ENCODE measurements at regions not wholly inside any gene's neighbourhood (a gene's known extent, or its start where the extent isn't known, plus 50 kb on each side); places are given as distances from the start of the nearest gene placed in this dataset.

DNA sequence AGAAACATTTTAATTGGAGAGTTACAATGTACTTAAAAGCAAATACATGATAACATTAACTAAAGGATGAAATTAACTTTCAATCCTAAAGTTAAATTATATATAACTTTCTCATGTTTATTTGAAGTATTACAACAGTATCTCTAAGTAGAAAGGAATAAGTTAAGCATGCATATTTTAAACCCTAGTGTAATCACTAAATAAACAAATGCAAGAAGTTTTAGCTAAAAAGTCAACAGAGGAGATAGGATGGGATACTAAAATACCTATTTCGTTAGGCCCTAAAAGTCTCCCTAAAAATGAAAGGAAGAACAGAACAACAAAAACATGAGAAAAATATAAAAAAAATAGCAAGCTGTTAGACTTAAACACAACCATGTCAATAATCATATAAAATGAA, 361.3 kb upstream of the THBS1 start:
- DNase-seq: no peak

DNA sequence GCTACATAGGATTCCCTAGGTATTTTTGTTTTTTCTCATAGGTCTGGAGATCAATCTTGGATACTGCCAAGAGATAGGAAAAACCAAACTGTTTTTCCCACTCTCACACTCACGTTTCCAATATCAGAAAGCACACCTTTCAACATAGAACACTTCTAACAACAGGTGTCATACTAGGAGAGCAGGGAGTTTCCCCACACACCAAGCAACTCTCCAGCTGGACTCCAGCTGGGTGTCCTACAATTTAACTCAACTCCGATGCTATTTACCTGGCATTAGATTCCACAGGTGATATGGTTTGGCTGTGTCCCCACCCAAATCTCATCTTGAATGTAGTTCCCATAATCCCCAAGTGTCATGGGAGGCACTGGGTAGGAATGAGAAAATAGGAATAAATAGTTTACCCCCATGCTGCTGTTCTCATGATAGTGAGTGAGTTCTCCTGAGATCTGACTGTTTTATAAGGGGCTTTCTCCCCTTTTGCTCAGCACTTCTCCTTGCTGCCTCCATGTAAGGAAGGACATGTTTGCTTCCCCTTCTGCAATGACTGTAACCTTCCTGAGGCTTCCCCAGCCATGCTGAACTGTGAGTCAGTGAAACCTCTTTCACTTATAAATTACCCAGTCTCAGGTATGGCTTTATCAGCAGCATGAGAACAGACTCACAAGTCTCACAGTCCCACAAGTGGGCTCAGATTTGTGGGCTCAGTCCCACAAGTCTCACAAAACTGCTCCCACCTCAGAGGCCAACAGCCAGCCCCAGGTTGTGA, 354.5 kb upstream of the THBS1 start:
- DNase-seq: no peak

DNA sequence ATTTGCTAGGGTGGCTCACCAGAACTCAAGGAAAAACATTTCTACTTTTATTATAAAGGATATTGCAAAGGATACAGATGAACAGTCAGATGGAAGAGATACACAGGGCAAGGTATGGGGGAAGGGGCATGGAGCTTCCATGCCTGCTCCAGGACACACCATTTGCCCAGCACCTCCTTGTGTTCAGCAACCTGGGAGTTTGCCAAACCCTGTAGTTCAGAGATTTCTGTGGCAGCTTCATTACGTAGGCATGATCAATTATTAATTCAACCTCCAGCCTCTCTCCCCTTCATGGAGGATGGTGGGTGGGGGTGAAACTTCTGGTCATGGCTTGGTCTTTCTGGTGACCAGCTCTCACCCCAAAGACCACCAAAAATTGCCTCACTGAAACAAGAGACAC, 353.9 kb upstream of the THBS1 start:
- DNase-seq: no peak

- DNase-seq: no peak
These were observed 352.0 kb upstream of the THBS1 start for GRCh38 chr15:39228889-39229288.

DNA sequence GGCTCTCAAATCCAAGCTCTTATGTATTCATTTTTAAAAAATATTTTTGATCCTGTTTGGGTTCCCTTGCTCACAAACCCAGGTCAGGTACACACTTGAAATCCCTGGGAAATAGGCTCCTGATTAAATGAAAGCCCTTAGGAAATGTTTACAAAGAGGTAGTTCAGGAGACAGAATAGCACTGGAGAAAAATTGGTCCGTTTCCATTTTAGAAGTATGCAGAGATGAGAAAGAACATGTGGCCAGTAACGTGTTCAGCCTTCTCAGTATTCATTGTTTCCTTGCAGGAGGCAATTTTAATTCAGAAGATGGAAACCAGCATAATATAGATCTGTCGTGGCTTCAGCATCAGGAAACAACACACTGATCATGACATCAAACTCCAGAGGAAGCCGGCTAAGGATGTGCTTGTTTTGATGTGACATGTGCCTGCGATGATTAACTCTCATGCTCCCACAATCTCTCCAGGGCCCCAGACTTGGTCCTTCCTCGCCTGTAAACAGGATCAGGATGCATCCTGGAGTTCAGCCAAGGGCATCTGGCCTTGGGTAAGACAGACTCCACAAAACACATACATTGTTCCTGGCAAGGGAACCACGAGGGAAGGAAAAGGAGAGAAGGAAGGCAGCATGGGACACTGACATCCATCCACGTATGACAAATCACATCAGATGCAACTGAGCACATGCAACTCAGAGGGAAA, 350.5 kb upstream of the THBS1 start:
- peak; percentile 55 for DNase-seq

GRCh38 chr15:39230908-39231285, 350.0 kb upstream of the THBS1 start:
- DNase-seq: no peak

DNA sequence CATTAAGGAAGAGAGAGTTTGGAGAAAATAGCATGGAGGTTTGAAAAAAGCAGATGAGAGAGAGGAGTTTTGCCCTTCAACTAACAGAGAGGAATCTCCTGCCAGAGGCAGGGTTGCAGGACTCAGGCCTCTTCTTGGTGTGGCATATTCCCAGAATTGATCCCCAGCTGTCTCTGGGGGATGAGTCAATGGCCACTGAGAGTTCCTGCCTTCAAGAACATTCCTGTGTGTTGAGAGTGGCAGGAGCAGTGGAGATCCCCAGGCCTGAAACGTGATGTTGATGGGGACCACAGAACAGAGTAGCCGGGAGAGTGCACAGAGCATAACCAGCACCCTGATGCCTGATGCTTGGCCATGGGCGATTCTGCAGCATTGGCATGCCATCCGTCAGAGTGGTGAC, 348.4 kb upstream of the THBS1 start:
- peak; percentile 94 for DNase-seq

DNA sequence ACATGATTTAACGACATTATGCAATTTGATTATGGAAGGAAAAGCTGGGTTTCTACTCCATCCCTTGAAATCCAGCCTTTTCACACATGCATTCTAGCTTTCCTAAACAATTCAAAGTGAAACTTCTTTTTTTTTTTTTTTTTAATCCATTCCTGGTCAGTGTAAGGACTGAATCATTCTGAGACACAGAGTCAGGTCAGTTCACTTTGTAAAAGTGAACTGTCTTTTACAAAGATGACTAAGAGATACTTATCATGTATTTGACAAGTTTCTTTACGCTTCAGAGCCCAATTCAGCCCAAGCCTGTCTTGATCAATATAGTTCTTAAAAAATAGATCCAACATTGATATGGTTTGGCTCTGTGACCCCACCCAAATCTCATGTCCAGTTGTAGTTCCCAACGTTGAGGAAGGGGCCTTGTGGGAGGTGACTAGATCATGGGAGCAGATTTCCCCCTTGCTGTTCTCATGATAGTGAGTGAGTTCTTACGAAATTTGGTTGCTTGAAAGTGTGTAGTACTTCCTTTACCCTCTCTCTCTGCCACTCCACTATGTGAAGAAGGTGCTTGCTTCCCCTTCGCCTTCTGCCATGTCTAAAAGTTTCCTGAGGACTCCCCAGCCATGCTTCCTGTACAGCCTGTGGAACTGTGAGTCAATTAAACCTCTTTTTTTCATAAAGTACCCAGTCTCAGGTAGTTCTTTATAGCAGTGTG, 345.6 kb upstream of the THBS1 start:
- peak; percentile 62 for DNase-seq

GRCh38 chr15:39236375-39236774, 344.5 kb upstream of the THBS1 start:
- DNase-seq: no peak

GRCh38 chr15:39238443-39238842, 342.4 kb upstream of the THBS1 start:
- DNase-seq: no peak

GRCh38 chr15:39239562-39239961, 341.3 kb upstream of the THBS1 start:
- peak; percentile 83 for DNase-seq

DNA sequence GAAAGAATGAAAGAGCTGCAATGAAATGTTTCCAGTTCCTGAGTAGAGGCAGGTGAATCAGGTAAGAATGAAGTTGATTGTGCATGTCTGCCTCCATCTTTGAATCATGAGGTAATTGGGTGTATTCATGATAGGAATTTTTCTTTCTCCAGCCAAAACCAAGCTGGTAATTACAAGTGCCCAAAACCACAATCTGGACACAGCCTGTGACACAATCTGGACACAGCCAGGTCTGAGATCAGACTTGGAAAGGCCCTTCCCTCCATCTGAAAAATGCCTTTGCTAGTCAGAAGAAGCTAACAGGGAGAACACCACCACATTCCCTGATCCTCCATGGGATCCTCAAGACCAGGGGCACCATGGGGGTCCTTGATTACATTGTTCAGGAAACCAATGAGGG, 338.5 kb upstream of the THBS1 start:
- peak; percentile 57 for DNase-seq

DNA sequence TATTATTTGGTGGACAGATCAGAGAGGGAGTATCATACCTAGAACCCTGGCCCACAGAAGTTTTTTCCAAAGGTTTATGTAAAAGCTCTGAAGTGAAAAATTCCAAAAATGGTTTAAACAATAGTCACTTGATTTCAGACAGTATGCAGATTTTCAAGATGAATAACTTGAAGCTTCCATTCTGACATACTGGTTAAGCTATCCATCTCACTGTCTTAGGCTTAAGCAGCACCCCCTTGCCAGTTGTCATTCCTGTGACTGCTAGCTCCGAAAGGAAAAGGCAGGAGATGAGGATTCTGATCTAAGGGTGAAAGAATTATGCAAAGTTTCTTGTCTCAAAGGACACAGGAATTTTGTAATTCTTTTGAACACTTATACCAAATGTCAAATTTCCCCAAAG, 337.5 kb upstream of the THBS1 start:
- DNase-seq: peak; percentile 92

DNA sequence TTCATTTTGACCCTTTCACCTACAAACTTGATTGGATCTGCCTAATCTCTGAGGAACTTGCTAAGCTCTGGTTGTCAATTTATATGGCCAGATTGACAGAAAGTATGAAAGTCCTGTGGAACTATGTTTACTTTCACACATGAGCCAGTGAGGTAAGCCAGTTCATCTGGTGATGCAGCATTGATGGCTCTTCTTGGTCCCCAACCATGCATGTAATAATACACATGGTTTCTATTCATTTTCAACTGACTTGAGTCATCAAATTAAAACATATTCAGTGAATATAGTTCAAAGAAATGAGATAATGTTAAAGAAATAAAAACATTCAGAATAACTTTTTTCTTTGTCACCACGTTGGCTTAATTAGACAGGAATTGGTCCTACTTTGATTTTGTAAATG, 336.1 kb upstream of the THBS1 start:
- DNase-seq: no peak

- DNase-seq: no peak
These were observed 334.4 kb upstream of the THBS1 start for GRCh38 chr15:39246523-39246922.

GRCh38 chr15:39247574-39247973, 333.3 kb upstream of the THBS1 start:
- peak; percentile 88 for DNase-seq

GRCh38 chr15:39248204-39248603, 332.7 kb upstream of the THBS1 start:
- DNase-seq: peak; percentile 61

GRCh38 chr15:39250001-39250400, 330.9 kb upstream of the THBS1 start:
- peak; percentile 37 for DNase-seq

DNA sequence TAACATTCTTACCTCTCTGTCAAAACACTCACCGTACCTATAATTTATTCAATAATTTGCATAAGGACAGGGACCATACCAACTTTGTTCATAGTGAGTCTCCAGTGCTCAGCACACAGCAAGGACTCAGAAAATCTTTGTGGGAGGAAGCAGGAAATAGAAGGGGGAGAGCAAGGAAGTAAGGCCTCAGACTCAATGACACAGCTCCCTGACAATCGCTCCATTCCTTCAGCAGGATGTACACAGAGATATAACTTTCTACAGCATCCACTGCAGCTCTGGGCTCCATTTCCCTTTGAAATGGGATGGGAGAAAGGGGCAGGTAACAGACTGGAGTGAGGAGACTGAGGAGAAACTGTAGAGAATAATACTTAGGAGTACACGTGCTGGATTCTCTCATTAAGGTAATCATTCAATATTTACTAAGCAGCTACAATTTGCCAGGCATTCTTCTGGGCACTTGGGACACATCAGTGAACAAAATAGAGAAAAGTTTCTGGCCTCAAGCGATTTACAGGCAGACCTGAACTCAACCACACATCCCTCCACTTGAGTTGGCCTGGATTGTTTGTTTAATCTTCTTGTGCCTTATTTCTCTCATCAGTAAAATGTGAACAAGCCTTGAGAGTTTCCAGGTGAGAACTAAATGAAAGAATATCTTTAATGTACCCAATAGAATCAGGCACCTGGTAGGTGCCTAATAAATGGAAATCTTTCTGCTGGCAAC, 330.3 kb upstream of the THBS1 start:
- no peak for DNase-seq

DNA sequence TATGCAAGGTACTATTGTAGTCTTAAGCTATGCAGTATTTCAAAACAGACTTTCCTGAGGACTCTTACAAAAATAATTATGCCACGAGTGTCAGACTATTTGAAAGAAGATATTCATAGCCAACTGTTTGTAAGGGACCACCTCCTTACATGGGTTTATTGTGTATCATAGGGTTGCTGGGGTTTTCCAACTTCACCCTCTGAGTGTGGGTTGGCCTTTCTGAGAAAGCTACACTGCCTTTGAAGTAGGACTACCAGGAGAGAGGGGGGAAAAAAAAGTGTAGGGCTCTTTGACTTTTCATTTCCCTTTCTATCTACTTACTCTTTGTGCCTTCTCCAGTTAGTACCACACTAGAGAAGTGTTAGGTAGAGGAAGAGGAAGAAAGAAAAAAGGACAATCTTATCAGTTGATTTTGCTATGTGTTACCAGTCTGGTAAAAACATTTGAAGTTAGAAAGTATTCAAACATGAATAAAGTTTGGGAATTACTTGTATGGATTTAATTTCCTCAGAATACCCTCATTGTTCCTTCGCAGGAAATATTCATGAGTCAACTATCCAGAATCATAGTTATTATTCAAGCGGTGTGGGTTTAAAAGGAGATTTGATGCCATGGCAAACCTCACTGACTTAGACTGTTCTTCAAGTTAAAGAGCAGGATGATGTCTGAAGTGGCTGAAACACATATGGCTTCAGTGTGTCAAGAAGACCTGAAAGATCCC, 329.3 kb upstream of the THBS1 start:
- peak; percentile 77 for DNase-seq

DNA sequence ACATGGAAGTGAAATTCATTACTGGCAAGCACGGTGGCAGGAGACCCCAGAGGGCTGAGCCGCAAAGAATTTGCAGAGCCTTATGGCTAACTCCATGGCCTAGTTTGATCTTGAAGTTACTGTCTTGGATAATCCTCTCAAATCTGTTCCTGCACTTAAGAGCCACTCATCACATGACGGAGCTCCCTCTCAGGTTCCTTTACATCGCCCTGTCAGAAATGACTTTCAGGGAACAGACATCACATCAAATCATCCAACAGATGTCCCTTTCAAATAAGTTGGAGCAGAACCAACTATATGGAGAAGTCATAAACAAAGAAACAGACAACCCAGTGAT, 328.8 kb upstream of the THBS1 start:
- DNase-seq: no peak

DNA sequence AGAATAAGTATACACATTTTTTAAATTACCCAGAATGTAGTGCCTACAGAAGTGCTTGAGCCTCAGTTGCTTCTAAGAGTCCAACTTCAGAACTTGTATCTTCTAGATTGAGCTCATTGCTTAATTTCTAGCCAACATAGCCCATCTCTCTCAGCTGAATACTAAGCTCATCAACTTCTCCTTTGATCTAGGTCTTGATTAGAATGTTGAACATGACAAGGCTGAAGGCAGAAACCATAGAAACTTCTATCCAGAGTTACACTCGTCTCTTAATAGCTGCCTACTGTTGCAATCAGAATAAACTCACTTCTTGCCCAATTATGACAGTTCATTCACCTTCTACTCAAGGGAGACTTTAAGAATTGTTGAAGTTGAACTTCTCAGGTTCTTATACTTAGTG, 327.3 kb upstream of the THBS1 start:
- DNase-seq: no peak

GRCh38 chr15:39254181-39254580, 326.7 kb upstream of the THBS1 start:
- no peak for DNase-seq

All from fibroblast of skin of abdomen (primary cell).